Ishikawa (cell line): ENCODE measurements at regions not wholly inside any gene's neighbourhood (a gene's known extent, or its start where the extent isn't known, plus 50 kb on each side); places are given as distances from the start of the nearest gene placed in this dataset.

Source experiments
- CEBPB ChIP-seq: IDR thresholded peaks from 2 replicates; pipeline ENCODE4 v1.6.1; 2012
- CREB1 ChIP-seq: IDR thresholded peaks from 2 replicates; pipeline ENCODE4 v1.6.1; 2012; ENCODE audit warnings: low read depth
- EGR1 ChIP-seq: IDR thresholded peaks from 2 replicates; pipeline ENCODE4 v1.6.1; 2012
- EP300 ChIP-seq: IDR thresholded peaks from 2 replicates; pipeline ENCODE4 v1.6.1; 2012; ENCODE audit warnings: borderline replicate concordance
- FOXM1 ChIP-seq: IDR thresholded peaks from 2 replicates; pipeline ENCODE4 v1.6.1; 2012; ENCODE audit warnings: low read depth, borderline replicate concordance
- MAX ChIP-seq: IDR thresholded peaks from 2 replicates; pipeline ENCODE4 v1.6.1; 2012
- NFIC ChIP-seq: IDR thresholded peaks from 2 replicates; pipeline ENCODE4 v1.6.1; 2012
- RAD21 ChIP-seq: IDR thresholded peaks from 2 replicates; pipeline ENCODE4 v1.6.1; 2012; ENCODE audit warnings: low read depth
- REST ChIP-seq: IDR thresholded peaks from 2 replicates; pipeline ENCODE4 v1.6.1; 2012; ENCODE audit warnings: low read depth, mild to moderate bottlenecking
- TAF1 ChIP-seq: IDR thresholded peaks from 2 replicates; pipeline ENCODE4 v1.6.1; 2012; ENCODE audit warnings: low read depth, mild to moderate bottlenecking
- TCF12 ChIP-seq: IDR thresholded peaks from 2 replicates; pipeline ENCODE4 v1.6.1; 2012; ENCODE audit warnings: low read depth
- TEAD4 ChIP-seq: IDR thresholded peaks from 2 replicates; pipeline ENCODE4 v1.6.1; 2012
- USF1 ChIP-seq: IDR thresholded peaks from 2 replicates; pipeline ENCODE4 v1.6.1; 2012
- YY1 ChIP-seq: IDR thresholded peaks from 2 replicates; pipeline ENCODE4 v1.6.1; 2012; ENCODE audit warnings: low read depth
- ZBTB7A ChIP-seq: IDR thresholded peaks from 2 replicates; pipeline ENCODE4 v1.6.1; 2012; ENCODE audit warnings: low read depth

- TF ChIP-seq NFIC: no peak
- no peak for TF ChIP-seq MAX
- no peak for TF ChIP-seq ZBTB7A
- TF ChIP-seq FOXM1: no peak
- no peak for TF ChIP-seq EP300
- TF ChIP-seq CREB1: no peak
- no peak for TF ChIP-seq RAD21
- TF ChIP-seq TAF1: no peak
- no peak for TF ChIP-seq REST
- TF ChIP-seq USF1: no peak
- no peak for TF ChIP-seq YY1
Measured at GRCh38 chr6:22807261-22807660, 237.9 kb downstream of the HDGFL1 start.

- TF ChIP-seq ZBTB7A: no peak
- no peak for TF ChIP-seq CEBPB
- TF ChIP-seq USF1: no peak
- TF ChIP-seq TAF1: no peak
- TF ChIP-seq TCF12: no peak
- no peak for TF ChIP-seq RAD21
- TF ChIP-seq CREB1: no peak
- no peak for TF ChIP-seq EGR1
- TF ChIP-seq EP300: no peak
- no peak for TF ChIP-seq TEAD4
- TF ChIP-seq YY1: no peak
- no peak for TF ChIP-seq NFIC
- no peak for TF ChIP-seq REST
- no peak for TF ChIP-seq FOXM1
- TF ChIP-seq MAX: no peak
Measured at GRCh38 chr6:22807818-22808217, 238.5 kb downstream of the HDGFL1 start.

GRCh38 chr6:22808466-22808865, 239.1 kb downstream of the HDGFL1 start:
- TF ChIP-seq CREB1: no peak
- TF ChIP-seq EGR1: no peak
- TF ChIP-seq MAX: no peak
- TF ChIP-seq TEAD4: no peak
- TF ChIP-seq CEBPB: no peak
- TF ChIP-seq EP300: no peak
- no peak for TF ChIP-seq RAD21
- TF ChIP-seq NFIC: no peak

GRCh38 chr6:22809370-22809769, 240.0 kb downstream of the HDGFL1 start:
- TF ChIP-seq RAD21 (no peak), EGR1 (no peak), YY1 (no peak), EP300 (no peak), CREB1 (no peak), MAX (no peak), FOXM1 (no peak), CEBPB (no peak), TAF1 (no peak), TCF12 (no peak), REST (no peak), NFIC (no peak), USF1 (no peak), TEAD4 (no peak), ZBTB7A (no peak)
